ENCODE measurements at regions not wholly inside any gene's neighbourhood (a gene's known extent, or its start where the extent isn't known, plus 50 kb on each side); places are given as distances from the start of the nearest gene placed in this dataset.

DNA sequence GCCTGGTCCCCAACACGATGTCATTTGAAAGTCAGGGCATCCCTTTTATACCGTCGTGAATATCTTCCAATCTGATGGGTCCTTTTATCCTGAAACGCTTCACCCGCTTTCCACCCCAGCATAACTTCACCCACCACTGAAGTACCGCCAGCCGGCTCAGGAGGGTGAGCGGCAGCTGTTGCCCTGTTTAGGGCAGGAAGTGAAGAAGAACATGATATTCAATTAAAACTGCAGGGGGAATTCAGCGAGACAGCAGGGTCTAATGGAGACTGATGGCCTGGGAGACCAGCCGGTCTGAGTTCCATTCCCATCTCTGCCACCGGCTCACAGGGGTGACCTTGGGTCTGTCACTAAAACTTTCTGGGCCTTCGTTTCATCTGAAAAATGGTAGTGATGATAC is 68.2 kb upstream of the EGFLAM start:
- TF ChIP-seq POLR2A (IDR thresholded peaks at IDR 0.05; ENCODE audit: low read length) (no peak), GATA1 (IDR thresholded peaks at IDR 0.05; ENCODE audit: low read depth, low read length) (no peak)

Measured in erythroblast (primary cell).